CD4-positive, alpha-beta T cell treated with Interleukin-6 at 100 ng/mL for 8 hours (primary cell): ENCODE measurements at regions not wholly inside any gene's neighbourhood (a gene's known extent, or its start where the extent isn't known, plus 50 kb on each side); places are given as distances from the start of the nearest gene placed in this dataset.
"Not testable (repeated sequence)": the region's sequence is repeated elsewhere in the genome, so short reads cannot be mapped to it uniquely, and the experiment has no call there.

Source experiments
- DNase-seq: peaks from one replicate; pipeline ENCODE4 v3.0.0-alpha.2; 2020; ENCODE audit warnings: mixed read lengths, low spot score

- no peak for DNase-seq
These were observed 141.4 kb downstream of the KCNRG start for GRCh38 chr13:50156561-50157127.

- no peak for DNase-seq
These were observed 143.3 kb downstream of the KCNRG start for GRCh38 chr13:50158385-50159165.

GRCh38 chr13:50159607-50160006 is 144.4 kb downstream of the KCNRG start:
- no peak for DNase-seq

- no peak for DNase-seq
These were observed 145.8 kb downstream of the KCNRG start for GRCh38 chr13:50161052-50161451.

- no peak for DNase-seq
These were observed 146.8 kb downstream of the KCNRG start for GRCh38 chr13:50162001-50162400.

GRCh38 chr13:50162567-50162966 is 147.3 kb downstream of the KCNRG start:
- DNase-seq = no peak

- no peak for DNase-seq
These were observed 152.1 kb downstream of the KCNRG start for GRCh38 chr13:50167224-50167947.

- no peak for DNase-seq
These were observed 152.7 kb downstream of the KCNRG start for GRCh38 chr13:50167967-50168366.

GRCh38 chr13:50168786-50169185 is 153.5 kb downstream of the KCNRG start:
- DNase-seq = no peak

GRCh38 chr13:50170447-50171037 is 155.3 kb downstream of the KCNRG start:
- DNase-seq = no peak

- DNase-seq = no peak
These were observed 156.5 kb downstream of the KCNRG start for GRCh38 chr13:50171590-50172282.

GRCh38 chr13:50173045-50173444 is 157.8 kb downstream of the KCNRG start:
- DNase-seq = not testable (repeated sequence)

GRCh38 chr13:50174630-50175029 is 159.4 kb downstream of the KCNRG start:
- DNase-seq = no peak

GRCh38 chr13:50179977-50180376 is 164.7 kb downstream of the KCNRG start:
- no peak for DNase-seq

- DNase-seq = not testable (repeated sequence)
These were observed 170.8 kb downstream of the KCNRG start for GRCh38 chr13:50185769-50186763.

GRCh38 chr13:50187352-50188029 is 172.2 kb downstream of the KCNRG start:
- no peak for DNase-seq

- no peak for DNase-seq
These were observed 173.5 kb downstream of the KCNRG start for GRCh38 chr13:50188696-50189095.

- DNase-seq = no peak
These were observed 174.2 kb downstream of the KCNRG start for GRCh38 chr13:50189450-50189849.

- DNase-seq = no peak
These were observed 175.8 kb downstream of the KCNRG start for GRCh38 chr13:50191004-50191403.

- no peak for DNase-seq
These were observed 177.1 kb downstream of the KCNRG start for GRCh38 chr13:50192272-50192813.
